ENCODE measurements at regions not wholly inside any gene's neighbourhood (a gene's known extent, or its start where the extent isn't known, plus 50 kb on each side); places are given as distances from the start of the nearest gene placed in this dataset.

- TF ChIP-seq AGO2 (optimal IDR thresholded peaks at IDR 0.05; ENCODE audit: low read depth, low read length) (no peak), FOXP4 (CRISPR knock-in tag; IDR thresholded peaks at IDR 0.05) (no peak), ZNF546 (CRISPR knock-in tag; conservative IDR thresholded peaks at IDR 0.05) (no peak), PAF1 (CRISPR knock-in tag; IDR thresholded peaks at IDR 0.05) (no peak), ZNF687 (CRISPR knock-in tag; IDR thresholded peaks at IDR 0.05) (peak; percentile 21; the same call in 1 of the 2 replicates), KDM5B (CRISPR knock-in tag; IDR thresholded peaks at IDR 0.05; ENCODE audit: borderline replicate concordance) (no peak), NR2F2 (IDR thresholded peaks at IDR 0.05; ENCODE audit: borderline replicate concordance, low read depth) (no peak), ZNF331 (CRISPR knock-in tag; IDR thresholded peaks at IDR 0.05) (0 out of 2 replicates have a peak, but pooled peaks have one; percentile 24), ZFP36L1 (CRISPR knock-in tag; IDR thresholded peaks at IDR 0.05) (no peak), FIP1L1 (IDR thresholded peaks at IDR 0.05; ENCODE audit: borderline replicate concordance, insufficient read depth, low read depth, low read length) (no peak), ZFP36 (IDR thresholded peaks at IDR 0.05; ENCODE audit: borderline replicate concordance, low read depth, low read length, partially characterized antibody) (peak; percentile 28), CTCF (CRISPR knock-in tag; IDR thresholded peaks at IDR 0.05) (peak; percentile 93), NFE2 (CRISPR knock-in tag; IDR thresholded peaks at IDR 0.05) (no peak), ZBTB25 (CRISPR knock-in tag; IDR thresholded peaks at IDR 0.05) (peak; percentile 24; the same call in 1 of the 2 replicates), SALL1 (CRISPR knock-in tag; IDR thresholded peaks at IDR 0.05) (peak; percentile 54; the same call in 1 of the 2 replicates), MEIS2 (CRISPR knock-in tag; IDR thresholded peaks at IDR 0.05) (0 out of 2 replicates have a peak, but pooled peaks have one; percentile 32), ZNF792 (CRISPR knock-in tag; IDR thresholded peaks at IDR 0.05) (no peak), MTF2 (CRISPR knock-in tag; IDR thresholded peaks at IDR 0.05; ENCODE audit: borderline replicate concordance) (peak; percentile 67; the same call in 1 of the 2 replicates), NR2C2 (CRISPR knock-in tag; IDR thresholded peaks at IDR 0.05; ENCODE audit: borderline replicate concordance) (no peak), TEAD3 (CRISPR knock-in tag; optimal IDR thresholded peaks at IDR 0.05; ENCODE audit: borderline replicate concordance) (peak; percentile 55)
These were observed 222.0 kb upstream of the PDE10A start (continued) for GRCh38 chr6:165884813-165885765.
